ENCODE measurements at regions not wholly inside any gene's neighbourhood (a gene's known extent, or its start where the extent isn't known, plus 50 kb on each side); places are given as distances from the start of the nearest gene placed in this dataset.

DNA sequence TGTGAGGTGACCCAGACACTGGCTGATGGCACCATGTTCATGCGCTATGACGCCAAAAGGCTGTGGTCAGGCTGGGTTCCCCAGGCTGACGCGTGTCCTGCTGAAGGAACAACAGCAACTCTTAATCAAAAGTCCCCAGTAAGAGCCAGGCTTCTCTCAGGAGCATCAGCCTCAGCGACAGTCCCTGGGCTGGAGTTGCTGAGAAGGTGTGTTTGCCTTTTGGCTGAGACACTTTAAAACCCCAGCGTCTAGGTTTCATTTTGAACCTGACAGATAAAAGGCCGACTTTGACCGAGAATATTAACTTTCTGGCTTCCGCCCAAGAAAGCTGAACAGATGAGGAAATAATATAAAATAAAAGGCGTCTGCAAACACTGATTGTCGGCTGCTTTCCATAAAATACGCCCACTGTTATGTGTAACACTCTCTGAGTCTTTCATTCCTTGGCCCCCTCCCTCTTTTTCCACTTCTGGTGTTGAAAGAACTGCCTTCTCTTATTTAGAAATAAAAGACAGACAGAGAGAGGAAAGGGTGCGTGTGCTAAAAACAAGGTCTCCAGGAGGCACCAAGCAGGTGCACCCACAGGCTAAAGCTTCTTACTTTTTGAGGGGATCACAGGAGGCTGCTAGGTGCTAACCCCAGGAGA, 373.6 kb downstream of the MID1IP1 start:
- TF ChIP-seq, protein P1, sequence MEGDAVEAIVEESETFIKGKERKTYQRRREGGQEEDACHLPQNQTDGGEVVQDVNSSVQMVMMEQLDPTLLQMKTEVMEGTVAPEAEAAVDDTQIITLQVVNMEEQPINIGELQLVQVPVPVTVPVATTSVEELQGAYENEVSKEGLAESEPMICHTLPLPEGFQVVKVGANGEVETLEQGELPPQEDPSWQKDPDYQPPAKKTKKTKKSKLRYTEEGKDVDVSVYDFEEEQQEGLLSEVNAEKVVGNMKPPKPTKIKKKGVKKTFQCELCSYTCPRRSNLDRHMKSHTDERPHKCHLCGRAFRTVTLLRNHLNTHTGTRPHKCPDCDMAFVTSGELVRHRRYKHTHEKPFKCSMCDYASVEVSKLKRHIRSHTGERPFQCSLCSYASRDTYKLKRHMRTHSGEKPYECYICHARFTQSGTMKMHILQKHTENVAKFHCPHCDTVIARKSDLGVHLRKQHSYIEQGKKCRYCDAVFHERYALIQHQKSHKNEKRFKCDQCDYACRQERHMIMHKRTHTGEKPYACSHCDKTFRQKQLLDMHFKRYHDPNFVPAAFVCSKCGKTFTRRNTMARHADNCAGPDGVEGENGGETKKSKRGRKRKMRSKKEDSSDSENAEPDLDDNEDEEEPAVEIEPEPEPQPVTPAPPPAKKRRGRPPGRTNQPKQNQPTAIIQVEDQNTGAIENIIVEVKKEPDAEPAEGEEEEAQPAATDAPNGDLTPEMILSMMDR (IDR thresholded peaks at IDR 0.05; ENCODE audit: low read length), result no peak
- no peak for TF ChIP-seq EZH2 (IDR thresholded peaks at IDR 0.05; ENCODE audit: borderline replicate concordance, low read length)
- Histone ChIP-seq H3K27ac (ENCODE audit: low read depth, low read length, poor library complexity, severe bottlenecking) (no peak overlapping the region), H3K4me2 (ENCODE audit: low read length) (no peak overlapping the region), H3F3A (ENCODE audit: insufficient read depth, low read length) (no peaks in the 10 kb centered on the region), H3K9ac (ENCODE audit: low read length) (no peak overlapping the region), H3K4me1 (ENCODE audit: insufficient read depth, low read length, severe bottlenecking) (no peaks in the 10 kb centered on the region), H3K4me3 (ENCODE audit: low read depth, low read length, poor library complexity, severe bottlenecking) (no peak overlapping the region), H3K9me2 (ENCODE audit: low read depth, low read length) (no peaks in the 10 kb centered on the region), H4K20me1 (ENCODE audit: insufficient read depth, low read length) (no peaks in the 10 kb centered on the region), H3K27me3 (ENCODE audit: insufficient read depth, low read length) (no peaks in the 10 kb centered on the region), H3K36me3 (ENCODE audit: insufficient read depth, low read length) (no peaks in the 10 kb centered on the region), H3K9me3 (ENCODE audit: low read length) (no peaks in the 10 kb centered on the region), H3K79me2 (ENCODE audit: insufficient read depth, low read length) (no peaks in the 10 kb centered on the region), H2AFZ (ENCODE audit: low read length) (no peak overlapping the region)

- H3K9me3 ChIP-seq (ENCODE audit: low read length), result no peaks in the 10 kb centered on the region
- no peaks in the 10 kb centered on the region for H4K20me1 ChIP-seq (ENCODE audit: insufficient read depth, low read length)
- no peaks in the 10 kb centered on the region for H3F3A ChIP-seq (ENCODE audit: insufficient read depth, low read length)
- H3K36me3 ChIP-seq (ENCODE audit: insufficient read depth, low read length), result no peaks in the 10 kb centered on the region
- no peak overlapping the region for H2AFZ ChIP-seq (ENCODE audit: low read length)
- H3K4me3 ChIP-seq (ENCODE audit: low read depth, low read length, poor library complexity, severe bottlenecking), result no peak overlapping the region
- no peaks in the 10 kb centered on the region for H3K79me2 ChIP-seq (ENCODE audit: insufficient read depth, low read length)
- H3K4me2 ChIP-seq (ENCODE audit: low read length), result no peak overlapping the region
- no peaks in the 10 kb centered on the region for H3K4me1 ChIP-seq (ENCODE audit: insufficient read depth, low read length, severe bottlenecking)
- H3K9me2 ChIP-seq (ENCODE audit: low read depth, low read length), result no peaks in the 10 kb centered on the region
- TF ChIP-seq, protein P1 (IDR thresholded peaks at IDR 0.05; ENCODE audit: low read length), result no peak
- no peak for TF ChIP-seq EZH2 (IDR thresholded peaks at IDR 0.05; ENCODE audit: borderline replicate concordance, low read length)
- no peak overlapping the region for H3K27ac ChIP-seq (ENCODE audit: low read depth, low read length, poor library complexity, severe bottlenecking)
- no peaks in the 10 kb centered on the region for H3K27me3 ChIP-seq (ENCODE audit: insufficient read depth, low read length)
- no peak overlapping the region for H3K9ac ChIP-seq (ENCODE audit: low read length)
These were observed 374.3 kb downstream of the MID1IP1 start for GRCh38 chrX:39175418-39176057.

GRCh38 chrX:39176105-39176504, 374.8 kb downstream of the MID1IP1 start:
- Histone ChIP-seq H2AFZ (ENCODE audit: low read length) (no peak overlapping the region), H3K27ac (ENCODE audit: low read depth, low read length, poor library complexity, severe bottlenecking) (no peak overlapping the region), H3K4me2 (ENCODE audit: low read length) (no peak overlapping the region), H3K79me2 (ENCODE audit: insufficient read depth, low read length) (no peaks in the 10 kb centered on the region), H3K36me3 (ENCODE audit: insufficient read depth, low read length) (no peaks in the 10 kb centered on the region), H3K27me3 (ENCODE audit: insufficient read depth, low read length) (no peaks in the 10 kb centered on the region), H3F3A (ENCODE audit: insufficient read depth, low read length) (no peaks in the 10 kb centered on the region), H4K20me1 (ENCODE audit: insufficient read depth, low read length) (no peaks in the 10 kb centered on the region), H3K4me1 (ENCODE audit: insufficient read depth, low read length, severe bottlenecking) (no peaks in the 10 kb centered on the region), H3K9ac (ENCODE audit: low read length) (no peak overlapping the region), H3K4me3 (ENCODE audit: low read depth, low read length, poor library complexity, severe bottlenecking) (no peak overlapping the region), H3K9me2 (ENCODE audit: low read depth, low read length) (no peaks in the 10 kb centered on the region), H3K9me3 (ENCODE audit: low read length) (no peaks in the 10 kb centered on the region)
- no peak for TF ChIP-seq EZH2 (IDR thresholded peaks at IDR 0.05; ENCODE audit: borderline replicate concordance, low read length)
- TF ChIP-seq, protein P1 (IDR thresholded peaks at IDR 0.05; ENCODE audit: low read length), result no peak
